ENCODE measurements at regions not wholly inside any gene's neighbourhood (a gene's known extent, or its start where the extent isn't known, plus 50 kb on each side); places are given as distances from the start of the nearest gene placed in this dataset.

GRCh38 chr11:8740129-8740528 lies 57.5 kb downstream of the RPL27A start:
- no peak overlapping the region for H4K91ac ChIP-seq (ENCODE audit: insufficient read length, low read depth, low read length)
- H2AK5ac ChIP-seq (ENCODE audit: insufficient read length, low read length), result no peak overlapping the region
- no peak overlapping the region for H3K23ac ChIP-seq (ENCODE audit: insufficient read length, low read depth, low read length)
- no peak for DNase-seq
- no peak overlapping the region for H2BK20ac ChIP-seq (ENCODE audit: low read depth, low read length, poor library complexity, severe bottlenecking)
- WGBS (ENCODE audit: extremely low coverage, insufficient read length, low lambda C conversion rate), result no CpG with 5 or more reads among the region's 3 CpGs
- H3K9ac ChIP-seq (ENCODE audit: extremely low read depth, insufficient read length, low read length), result no peak overlapping the region
- no peak overlapping the region for H3K18ac ChIP-seq (ENCODE audit: insufficient read length, low read depth, low read length)
- H3K4me2 ChIP-seq (ENCODE audit: insufficient read depth, insufficient read length, low read length), result no peak overlapping the region
- no peak overlapping the region for H3K4ac ChIP-seq (ENCODE audit: low read depth, low read length)
- no peak overlapping the region for H3K27ac Mint-ChIP-seq
- H4K20me1 ChIP-seq (ENCODE audit: control insufficient read depth, insufficient read depth, insufficient read length), result no peaks in the 10 kb centered on the region
- H3K9me3 Mint-ChIP-seq, result no peaks in the 10 kb centered on the region
- H3K4me1 Mint-ChIP-seq, result peaks cover 3 to 7% of the 10 kb centered on the region in 2 experiments; a peak in 3 of 4 replicates
- H3K23me2 ChIP-seq (ENCODE audit: insufficient read length, low read depth, low read length, poor library complexity, severe bottlenecking), result no peaks in the 10 kb centered on the region
- no peak overlapping the region for H3K56ac ChIP-seq (ENCODE audit: insufficient read length, low read depth, low read length)
- H3K4me3 Mint-ChIP-seq, result no peak overlapping the region
- no peak overlapping the region for H3K27ac ChIP-seq (ENCODE audit: insufficient read length, low read depth, low read length)
- H2BK120ac ChIP-seq (ENCODE audit: low read depth, low read length, poor library complexity, severe bottlenecking), result no peak overlapping the region
- H3K27me3 ChIP-seq (ENCODE audit: insufficient read depth, low read length), result no peaks in the 10 kb centered on the region
- no peak overlapping the region for H2BK12ac ChIP-seq (ENCODE audit: insufficient read length, low read depth, low read length)
- no peak overlapping the region for H4K5ac ChIP-seq (ENCODE audit: insufficient read length, low read depth, low read length)
- no peak overlapping the region for H3K14ac ChIP-seq (ENCODE audit: insufficient read depth, low read length)
- H3K27me3 Mint-ChIP-seq (ENCODE audit: low read depth), result no peaks in the 10 kb centered on the region
- no peak overlapping the region for H2BK5ac ChIP-seq (ENCODE audit: insufficient read length, low read length)
- H3K4me1 ChIP-seq (ENCODE audit: insufficient read depth, low read length), result no peaks in the 10 kb centered on the region; the same call in 1 of the 2 replicates
- no peaks in the 10 kb centered on the region for H3K79me1 ChIP-seq (ENCODE audit: insufficient read depth, low read depth, low read length, poor library complexity, severe bottlenecking)
- H4K8ac ChIP-seq (replicated peaks; ENCODE audit: insufficient read length, low read depth, low read length), result no peak overlapping the region
- H2AFZ ChIP-seq (ENCODE audit: low read length), result no peak overlapping the region
- no peaks in the 10 kb centered on the region for H3K9me3 ChIP-seq (ENCODE audit: control insufficient read depth, low read depth, low read length)
- no peak overlapping the region for H2BK15ac ChIP-seq (ENCODE audit: low read depth, low read length)
- H3T11ph ChIP-seq (ENCODE audit: low read length), result no peak overlapping the region
- no peaks in the 10 kb centered on the region for H3K36me3 Mint-ChIP-seq (ENCODE audit: insufficient read depth in 1 of 3, low read depth in 3 of 3)
- TF ChIP-seq CTCF (conservative IDR thresholded peaks at IDR 0.05), result no peak
- no peaks in the 10 kb centered on the region for H3K79me2 ChIP-seq (ENCODE audit: insufficient read depth, low read length)

All from H9 (cell line).